MV-4-11 (cell line): ENCODE measurements at regions not wholly inside any gene's neighbourhood (a gene's known extent, or its start where the extent isn't known, plus 50 kb on each side); places are given as distances from the start of the nearest gene placed in this dataset.
A peak's percentile ranks its signal among the peaks of the same experiment; 100 is the strongest.

ENCODE experiments used
- DNase-seq: peaks from one replicate; lab custom pipeline; 2025; lab: John Stamatoyannopoulos, UW

- no peak for DNase-seq
These were observed 69.2 kb downstream of the INHBA start for GRCh38 chr7:41633690-41634089.

GRCh38 chr7:41630741-41631140 is 72.1 kb downstream of the INHBA start:
- no peak for DNase-seq

- DNase-seq: no peak
These were observed 73.2 kb downstream of the INHBA start for GRCh38 chr7:41629711-41630111.

- no peak for DNase-seq
These were observed 74.0 kb downstream of the INHBA start for GRCh38 chr7:41628901-41629300.

GRCh38 chr7:41627645-41628298 is 75.1 kb downstream of the INHBA start:
- no peak for DNase-seq

GRCh38 chr7:41624818-41625217 is 78.1 kb downstream of the INHBA start:
- DNase-seq: no peak

GRCh38 chr7:41621953-41622831 is 80.7 kb downstream of the INHBA start:
- DNase-seq: no peak

- DNase-seq: no peak
These were observed 84.9 kb downstream of the INHBA start for GRCh38 chr7:41617987-41618386.

- no peak for DNase-seq
These were observed 90.1 kb downstream of the INHBA start for GRCh38 chr7:41612798-41613197.

GRCh38 chr7:41612386-41612785 is 90.5 kb downstream of the INHBA start:
- DNase-seq: no peak

- DNase-seq: no peak
These were observed 94.4 kb downstream of the INHBA start for GRCh38 chr7:41608447-41608846.

- no peak for DNase-seq
These were observed 98.9 kb downstream of the INHBA start for GRCh38 chr7:41603985-41604384.

- DNase-seq: no peak
These were observed 103.1 kb downstream of the INHBA start for GRCh38 chr7:41599760-41600159.

GRCh38 chr7:41592794-41593193 is 110.1 kb downstream of the INHBA start:
- no peak for DNase-seq

GRCh38 chr7:41592236-41592635 is 110.7 kb downstream of the INHBA start:
- DNase-seq: peak; percentile 80

GRCh38 chr7:41590986-41591385 is 111.9 kb downstream of the INHBA start:
- DNase-seq: no peak

- DNase-seq: peak; percentile 32
These were observed 114.5 kb downstream of the INHBA start for GRCh38 chr7:41588341-41588740.

GRCh38 chr7:41586931-41587640 is 115.8 kb downstream of the INHBA start:
- no peak for DNase-seq

- DNase-seq: peak; percentile 92
These were observed 118.1 kb downstream of the INHBA start for GRCh38 chr7:41584746-41585145.

GRCh38 chr7:41582116-41582515 is 120.8 kb downstream of the INHBA start:
- no peak for DNase-seq

GRCh38 chr7:41581041-41581440 is 121.8 kb downstream of the INHBA start:
- DNase-seq: peak; percentile 59
